IMR-90 (cell line): ENCODE measurements at regions not wholly inside any gene's neighbourhood (a gene's known extent, or its start where the extent isn't known, plus 50 kb on each side); places are given as distances from the start of the nearest gene placed in this dataset.

Experiments
- POLR2A ChIP-seq: IDR thresholded peaks from 2 replicates; pipeline ENCODE4 v1.6.1; 2012; ENCODE audit warnings: mild to moderate bottlenecking, low read depth, low read length
- RAD21 ChIP-seq: IDR thresholded peaks from 2 replicates; pipeline ENCODE4 v1.6.1; 2012; ENCODE audit warnings: low read length, improper control_type of control experiment
- SMC3 ChIP-seq: fragments of 150-350 bp; IDR thresholded peaks from 2 replicates; pipeline ENCODE4 v1.6.1; 2016; ENCODE audit warnings: low read depth, mild to moderate bottlenecking, antibody characterized with exemption, low read length, moderate library complexity
- TF ChIP-seq, protein P1 (sequence below): conservative IDR thresholded peaks from 2 replicates; pipeline ENCODE4 v1.5.1; 2012; ENCODE audit warnings: mild to moderate bottlenecking, low read depth, low read length, improper control_type of control experiment

DNA sequence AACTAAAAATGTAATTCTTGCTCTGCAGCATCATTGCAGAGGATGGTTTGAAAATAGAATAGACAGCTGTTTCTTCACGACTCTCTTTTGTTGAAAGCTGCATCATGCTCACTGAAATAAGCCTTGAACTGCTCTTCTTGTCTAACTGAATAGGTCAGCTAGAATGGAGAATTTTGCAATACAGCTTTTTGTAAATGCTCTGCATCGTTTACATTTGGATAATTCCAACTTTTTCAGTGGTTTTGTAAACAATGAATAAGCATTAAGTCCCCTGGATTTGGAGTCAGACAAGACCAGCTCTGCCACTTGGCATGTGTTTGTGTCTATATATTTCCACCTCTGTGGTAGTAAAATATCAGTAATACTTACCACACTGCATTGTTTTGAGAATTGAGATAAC, 95.2 kb downstream of the PLSCR2 start:
- no peak for TF ChIP-seq SMC3
- TF ChIP-seq, protein P1, sequence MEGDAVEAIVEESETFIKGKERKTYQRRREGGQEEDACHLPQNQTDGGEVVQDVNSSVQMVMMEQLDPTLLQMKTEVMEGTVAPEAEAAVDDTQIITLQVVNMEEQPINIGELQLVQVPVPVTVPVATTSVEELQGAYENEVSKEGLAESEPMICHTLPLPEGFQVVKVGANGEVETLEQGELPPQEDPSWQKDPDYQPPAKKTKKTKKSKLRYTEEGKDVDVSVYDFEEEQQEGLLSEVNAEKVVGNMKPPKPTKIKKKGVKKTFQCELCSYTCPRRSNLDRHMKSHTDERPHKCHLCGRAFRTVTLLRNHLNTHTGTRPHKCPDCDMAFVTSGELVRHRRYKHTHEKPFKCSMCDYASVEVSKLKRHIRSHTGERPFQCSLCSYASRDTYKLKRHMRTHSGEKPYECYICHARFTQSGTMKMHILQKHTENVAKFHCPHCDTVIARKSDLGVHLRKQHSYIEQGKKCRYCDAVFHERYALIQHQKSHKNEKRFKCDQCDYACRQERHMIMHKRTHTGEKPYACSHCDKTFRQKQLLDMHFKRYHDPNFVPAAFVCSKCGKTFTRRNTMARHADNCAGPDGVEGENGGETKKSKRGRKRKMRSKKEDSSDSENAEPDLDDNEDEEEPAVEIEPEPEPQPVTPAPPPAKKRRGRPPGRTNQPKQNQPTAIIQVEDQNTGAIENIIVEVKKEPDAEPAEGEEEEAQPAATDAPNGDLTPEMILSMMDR, result no peak
- no peak for TF ChIP-seq RAD21
- TF ChIP-seq POLR2A, result no peak
